LoVo (cell line): ENCODE measurements at regions not wholly inside any gene's neighbourhood (a gene's known extent, or its start where the extent isn't known, plus 50 kb on each side); places are given as distances from the start of the nearest gene placed in this dataset.

ENCODE experiments used
- DNase-seq: peaks from one replicate; pipeline ENCODE4 v3.0.0-alpha.2; 2016; ENCODE audit warnings: low spot score

DNA sequence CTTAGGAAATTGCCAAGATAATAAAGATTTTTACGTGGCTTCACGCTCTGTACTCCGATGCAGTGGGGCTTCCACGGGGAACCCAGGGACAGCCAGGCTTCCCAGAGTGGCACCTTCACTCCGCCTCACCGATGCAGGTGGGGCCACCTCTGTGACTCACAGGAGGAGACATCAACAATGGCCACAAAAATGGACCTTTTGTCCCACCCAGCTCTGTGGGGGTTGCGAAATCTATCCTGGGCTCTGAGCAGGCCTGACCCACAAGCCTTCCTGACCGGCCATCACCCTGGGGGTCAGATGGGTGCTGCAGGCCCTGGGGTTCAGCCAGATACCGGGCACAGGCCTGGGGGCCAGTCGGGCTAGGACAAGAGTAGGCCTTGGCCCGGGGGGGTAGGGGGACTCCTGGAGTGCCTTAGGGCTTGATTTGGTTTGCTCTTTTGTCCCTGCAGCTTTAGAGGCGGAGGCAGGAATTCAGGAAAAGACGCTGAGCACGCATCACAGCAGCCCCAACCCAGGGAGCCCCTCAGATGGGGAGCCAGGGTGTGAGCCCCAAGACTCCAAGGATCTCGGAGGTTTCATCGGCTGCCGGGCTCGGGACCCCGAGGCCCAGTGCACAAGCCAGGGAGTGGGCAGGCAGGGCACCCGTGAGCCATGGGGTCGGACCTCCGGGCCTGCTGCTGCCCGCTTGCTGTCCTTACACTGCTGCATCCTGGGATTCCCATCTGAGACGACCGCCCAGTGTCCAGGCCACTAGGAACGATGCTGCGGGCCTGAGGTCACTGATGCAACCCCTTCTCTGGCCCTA is 136.5 kb upstream of the NKX1-1 start:
- DNase-seq = no peak

DNA sequence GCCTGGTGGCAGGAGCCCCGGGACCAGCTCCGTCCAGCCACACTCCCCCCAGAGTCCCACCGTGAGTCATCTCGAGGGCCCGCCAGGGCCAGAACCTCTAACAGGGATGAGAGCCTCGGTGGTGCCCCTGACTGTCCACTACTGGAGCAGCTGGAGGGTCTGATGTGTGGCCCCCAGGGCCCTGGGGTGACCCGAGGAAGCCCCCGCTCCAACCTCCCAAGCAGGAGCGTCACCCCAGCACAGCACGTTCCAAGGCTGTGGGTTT is 135.9 kb upstream of the NKX1-1 start:
- no peak for DNase-seq

DNA sequence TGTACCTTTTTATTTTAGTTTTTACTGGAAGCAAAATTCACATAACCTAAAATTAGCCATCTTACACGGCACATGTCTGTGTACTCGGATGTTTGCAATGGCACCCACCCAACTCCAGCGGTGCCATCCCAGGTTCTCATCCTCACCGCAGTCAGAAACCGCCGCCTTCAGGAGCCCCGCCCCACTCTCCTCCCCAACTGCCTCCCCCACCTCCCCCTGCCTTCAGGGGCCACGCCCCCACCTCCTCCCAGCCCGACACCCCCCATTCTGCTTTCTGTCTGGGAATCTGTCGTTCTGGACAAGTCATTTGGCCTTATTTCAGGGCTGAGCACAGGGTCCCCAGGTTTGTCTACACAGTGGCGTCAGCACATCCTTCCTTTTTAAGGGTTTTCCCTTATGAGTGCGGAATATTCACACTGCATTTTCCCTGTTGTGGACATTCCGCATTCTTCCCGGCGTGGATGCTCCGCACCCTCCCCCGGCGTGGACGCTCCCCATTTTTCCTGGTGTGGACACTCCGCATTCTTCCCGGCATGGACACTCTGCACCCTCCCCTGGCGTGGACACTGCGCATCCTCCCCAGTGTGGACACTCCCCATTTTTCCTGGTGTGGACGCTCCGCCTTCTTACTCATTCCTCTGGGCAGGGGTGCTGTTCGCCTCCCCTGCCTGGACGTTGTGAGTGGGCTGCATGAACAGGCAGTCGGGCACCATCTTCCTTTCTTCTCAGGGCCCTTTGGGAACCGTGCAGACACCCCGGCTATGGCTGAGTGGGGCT is 135.4 kb upstream of the NKX1-1 start:
- DNase-seq = no peak

DNA sequence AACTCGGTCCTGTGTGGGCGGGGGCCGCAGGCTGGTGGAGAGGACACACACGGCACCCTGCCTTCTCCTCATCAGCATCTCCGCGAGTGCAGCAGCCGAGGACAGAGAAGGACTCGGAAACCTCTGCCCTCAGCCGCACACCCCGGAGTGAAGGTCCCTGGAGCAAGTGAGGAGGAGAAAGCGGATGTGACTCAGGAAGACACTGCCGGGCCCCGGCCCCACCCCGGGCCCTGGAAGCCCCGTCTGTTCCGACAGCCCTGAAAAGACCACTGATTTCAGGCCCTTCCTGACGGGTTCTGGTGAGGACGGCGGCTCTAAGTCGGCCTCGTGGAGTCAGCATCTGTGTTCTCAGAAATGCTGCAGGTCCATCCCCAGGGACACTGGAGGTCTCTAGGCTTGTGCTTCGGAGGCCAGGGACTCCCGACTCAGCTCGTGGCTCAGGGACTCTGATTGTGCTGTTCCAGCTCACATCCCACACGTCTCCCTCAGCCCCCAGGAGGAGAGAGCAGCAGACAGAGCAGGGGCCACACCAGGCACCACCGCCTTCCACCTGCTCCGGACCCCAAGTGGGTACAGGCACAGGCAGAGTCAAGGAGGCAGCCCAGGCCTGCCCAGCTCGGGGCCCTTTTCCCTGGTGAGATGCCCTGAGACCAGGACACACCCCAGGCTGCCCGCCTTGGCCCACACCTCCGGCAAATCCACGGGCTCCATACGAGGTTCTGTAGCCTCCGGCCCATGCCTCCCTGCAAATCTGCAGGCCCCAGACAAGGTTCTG is 134.5 kb upstream of the NKX1-1 start:
- DNase-seq = no peak

DNA sequence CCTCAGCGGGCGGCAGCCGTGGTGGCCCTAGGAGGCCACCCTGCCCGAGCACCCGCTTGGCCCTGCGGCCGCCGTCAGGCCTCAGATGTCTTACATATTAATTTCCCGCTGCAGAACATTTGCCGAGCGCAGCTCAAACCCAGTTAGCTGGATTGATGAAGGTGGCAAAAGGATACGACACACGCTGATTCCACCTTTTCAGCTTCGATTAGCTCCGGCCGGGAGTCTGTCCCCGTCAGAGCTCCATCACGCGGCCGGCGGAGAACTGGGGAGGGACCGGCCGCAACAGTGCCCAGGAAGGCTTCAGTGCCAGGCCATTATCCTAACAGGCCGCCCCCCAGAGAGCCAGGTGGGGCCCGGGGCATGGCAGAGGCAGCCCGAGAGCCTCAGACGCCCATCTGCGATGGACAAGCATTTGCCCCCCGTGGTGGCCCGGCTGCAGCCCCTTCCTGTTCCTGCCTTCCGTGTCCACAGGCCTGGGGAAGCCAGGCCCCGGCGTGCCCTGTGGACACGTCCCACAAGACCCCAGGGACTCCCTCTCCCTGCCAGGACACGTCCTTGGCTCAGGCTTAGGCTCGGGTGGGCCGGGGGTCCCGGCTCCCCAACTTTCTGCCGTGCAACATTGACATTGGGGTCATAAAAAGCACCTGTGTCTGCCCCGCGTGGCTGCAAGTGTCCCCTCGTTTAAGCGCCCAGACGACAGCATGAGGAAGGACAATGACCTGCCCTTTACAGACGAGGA is 133.8 kb upstream of the NKX1-1 start:
- no peak for DNase-seq

DNA sequence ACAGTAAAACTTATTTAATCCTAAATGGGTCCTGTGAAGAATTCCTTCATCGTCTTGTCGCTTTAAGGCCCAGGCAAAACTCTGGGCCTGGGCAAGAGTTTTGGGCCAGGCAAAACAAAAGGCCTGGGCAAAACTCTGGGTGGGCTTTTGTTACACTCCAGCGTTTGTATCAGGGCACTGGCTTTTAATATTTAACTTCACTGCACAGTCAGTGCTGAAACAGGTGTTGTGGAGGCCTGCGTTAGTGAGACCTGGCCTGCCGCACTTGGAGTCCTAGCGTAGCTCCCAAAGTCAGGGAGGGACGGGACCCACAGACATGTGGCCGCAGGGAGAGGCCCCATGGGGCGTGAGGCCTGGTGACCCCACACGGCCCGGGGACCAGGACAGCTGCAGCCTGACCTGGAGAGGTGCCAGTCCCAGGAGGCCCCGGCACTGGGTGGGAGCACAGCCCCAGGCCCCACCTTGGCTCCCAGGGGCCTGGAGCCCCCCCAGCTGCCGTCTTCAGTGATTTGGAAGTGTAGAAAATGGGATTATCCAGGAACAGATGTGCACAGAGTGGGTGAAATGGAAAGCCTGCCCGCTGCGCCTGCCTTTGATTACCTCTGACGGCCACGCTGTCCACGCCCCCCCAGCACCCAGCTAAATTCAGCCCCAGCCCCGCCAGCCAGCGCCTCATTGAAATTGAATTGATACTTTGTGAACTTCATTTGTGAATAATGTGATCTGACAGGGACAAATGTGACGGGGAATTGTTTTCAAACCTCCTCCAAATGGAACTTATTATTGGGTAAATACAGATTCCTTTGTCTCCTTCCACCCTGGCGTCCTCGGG is 132.9 kb upstream of the NKX1-1 start:
- no peak for DNase-seq

DNA sequence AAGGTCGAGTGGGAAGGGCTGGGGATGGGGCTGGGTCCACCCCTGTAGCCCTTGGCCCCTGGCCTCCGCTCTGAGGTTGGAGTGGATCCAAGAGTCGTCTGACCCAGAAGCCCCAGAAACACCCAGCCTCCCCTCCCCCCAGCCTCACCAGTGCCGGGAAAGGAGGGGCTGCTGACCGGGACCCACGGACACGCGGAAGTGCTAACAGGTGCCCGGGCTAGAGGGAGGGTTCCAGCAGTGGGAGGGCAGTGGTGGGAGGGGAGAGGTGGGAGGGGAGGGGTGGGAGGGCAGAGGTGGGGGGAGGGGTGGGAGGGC is 131.8 kb upstream of the NKX1-1 start:
- DNase-seq = no peak

DNA sequence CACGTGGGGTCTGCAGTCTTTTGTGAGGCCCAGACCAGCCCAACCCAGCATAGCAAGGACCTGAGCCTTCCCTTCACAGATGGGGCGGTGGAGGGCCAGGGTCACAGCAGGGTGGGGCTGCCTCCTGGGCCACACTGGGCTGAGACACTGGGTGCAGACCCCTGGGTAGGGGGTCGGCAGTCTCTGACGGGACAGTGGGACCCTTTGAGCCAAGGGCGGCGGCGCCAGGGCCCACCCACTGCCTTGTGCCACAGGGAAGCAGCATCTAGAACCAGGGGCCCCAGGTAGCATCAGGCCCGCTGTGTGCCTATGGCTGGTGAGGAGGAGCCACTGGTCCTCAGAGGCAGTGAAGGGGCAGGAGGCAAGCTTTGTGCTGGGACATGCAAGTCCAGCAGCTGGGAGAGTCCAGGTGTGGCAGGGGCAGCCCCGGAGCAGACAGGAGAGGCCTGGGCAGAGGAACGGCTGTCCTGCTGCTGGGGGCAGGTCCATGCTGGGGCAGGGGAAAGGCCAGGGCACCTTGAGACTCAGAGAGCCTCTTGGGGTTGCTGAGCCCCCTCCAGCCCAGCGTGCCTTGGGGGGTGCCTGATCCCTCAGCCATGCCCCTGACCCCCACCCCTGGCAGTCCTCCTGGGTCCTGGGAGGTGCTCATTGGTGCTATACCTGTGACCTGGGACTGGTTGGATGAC is 131.3 kb upstream of the NKX1-1 start:
- no peak for DNase-seq

DNA sequence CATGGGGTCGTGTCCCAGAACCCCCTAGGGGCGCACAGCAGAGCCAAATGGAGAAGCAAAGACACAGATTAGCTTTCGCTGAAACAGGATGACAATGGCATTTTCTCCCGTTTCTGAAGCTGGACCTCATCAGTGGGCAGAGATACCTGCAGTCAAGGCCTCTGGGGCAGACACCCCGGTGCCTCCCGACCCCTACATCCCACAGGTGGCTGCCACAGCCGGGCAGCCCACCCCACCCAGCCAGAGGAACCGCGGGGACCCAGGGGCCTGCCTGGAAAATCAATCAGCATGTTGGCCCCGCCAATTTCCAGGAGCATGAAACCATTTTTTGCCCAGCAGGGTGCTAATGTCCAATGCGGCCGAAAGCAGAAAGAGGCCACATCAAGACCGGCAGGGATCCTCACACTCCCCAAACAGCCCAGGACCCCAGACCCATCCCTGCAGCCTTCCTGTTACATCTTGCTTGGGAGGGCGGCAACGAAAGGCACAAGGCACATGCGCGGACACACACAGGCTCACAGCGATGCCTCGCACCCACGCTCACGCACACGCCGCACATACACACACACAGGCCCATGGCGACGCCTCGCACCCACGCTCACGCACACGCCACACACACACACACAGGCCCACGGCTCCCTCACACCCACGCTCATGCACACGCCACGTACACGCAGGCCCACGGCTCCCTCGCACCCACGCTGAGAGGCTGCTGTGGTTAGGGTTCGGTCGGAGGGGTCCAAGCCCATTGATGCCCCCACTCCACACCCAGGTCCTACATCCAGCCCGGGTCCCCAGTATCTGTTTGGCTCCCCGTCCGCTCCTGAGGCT is 130.6 kb upstream of the NKX1-1 start:
- DNase-seq = no peak

DNA sequence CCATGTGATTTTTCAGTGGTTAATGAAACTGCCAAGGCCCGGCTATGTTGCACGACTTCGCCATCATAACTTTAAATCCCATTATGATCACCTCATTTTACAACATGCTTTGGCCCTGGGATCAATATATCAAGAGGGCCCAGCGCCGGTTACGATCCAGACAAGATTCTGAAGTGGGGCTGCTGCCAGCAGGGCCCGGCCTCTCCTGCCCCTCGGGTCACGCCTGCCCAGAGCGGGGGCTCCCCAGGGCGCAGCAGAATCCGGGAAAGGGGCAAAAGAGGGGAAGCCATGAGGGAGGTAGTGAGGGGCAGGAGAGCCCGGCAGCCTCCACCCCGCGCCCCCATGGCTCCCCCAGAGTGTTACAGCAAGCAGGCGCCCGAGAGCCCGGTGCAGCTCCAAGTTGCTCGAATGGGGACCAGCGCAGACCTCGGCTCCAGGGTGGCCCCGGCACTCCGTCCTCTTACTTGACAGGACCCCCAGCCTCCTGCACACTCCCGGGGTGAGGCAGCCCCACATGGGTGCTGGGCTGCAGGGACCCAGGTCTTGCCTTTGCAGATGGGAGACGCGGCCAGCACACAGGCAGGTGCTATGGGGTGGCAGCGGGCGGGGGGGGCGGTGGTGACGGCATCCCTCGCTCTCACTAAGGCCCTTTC is 129.8 kb upstream of the NKX1-1 start:
- DNase-seq = no peak

DNA sequence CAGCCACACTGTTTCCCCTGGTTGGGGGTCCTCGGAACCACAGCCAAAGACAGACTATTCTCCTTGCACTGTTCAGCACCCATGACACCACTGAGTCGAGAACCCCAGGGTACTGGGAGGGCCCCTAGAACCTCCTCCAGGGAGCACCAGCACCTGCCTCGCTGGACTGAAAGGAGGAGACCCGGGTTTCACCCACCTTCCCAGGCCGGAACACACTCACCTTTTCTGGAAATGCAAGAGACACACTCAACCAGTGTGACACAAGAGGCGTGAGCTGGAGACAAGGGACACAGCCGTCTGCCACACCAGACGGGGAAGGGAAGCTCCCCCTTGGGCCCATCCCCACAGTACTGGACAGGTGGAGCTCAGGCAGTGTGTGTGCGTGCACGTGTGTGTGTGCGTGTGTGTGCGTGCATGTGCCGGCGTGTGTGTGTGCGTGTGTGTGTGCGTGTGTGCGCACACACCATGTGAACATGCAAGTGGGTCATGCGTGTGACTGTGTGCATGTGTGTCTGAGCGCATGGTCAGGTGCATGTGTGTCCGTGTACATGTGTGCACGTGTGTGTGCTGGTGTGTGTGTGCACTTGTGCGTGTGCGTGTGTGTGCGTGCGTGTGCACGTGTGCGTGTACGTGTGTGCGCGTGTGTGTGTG is 128.8 kb upstream of the NKX1-1 start:
- DNase-seq = no peak

DNA sequence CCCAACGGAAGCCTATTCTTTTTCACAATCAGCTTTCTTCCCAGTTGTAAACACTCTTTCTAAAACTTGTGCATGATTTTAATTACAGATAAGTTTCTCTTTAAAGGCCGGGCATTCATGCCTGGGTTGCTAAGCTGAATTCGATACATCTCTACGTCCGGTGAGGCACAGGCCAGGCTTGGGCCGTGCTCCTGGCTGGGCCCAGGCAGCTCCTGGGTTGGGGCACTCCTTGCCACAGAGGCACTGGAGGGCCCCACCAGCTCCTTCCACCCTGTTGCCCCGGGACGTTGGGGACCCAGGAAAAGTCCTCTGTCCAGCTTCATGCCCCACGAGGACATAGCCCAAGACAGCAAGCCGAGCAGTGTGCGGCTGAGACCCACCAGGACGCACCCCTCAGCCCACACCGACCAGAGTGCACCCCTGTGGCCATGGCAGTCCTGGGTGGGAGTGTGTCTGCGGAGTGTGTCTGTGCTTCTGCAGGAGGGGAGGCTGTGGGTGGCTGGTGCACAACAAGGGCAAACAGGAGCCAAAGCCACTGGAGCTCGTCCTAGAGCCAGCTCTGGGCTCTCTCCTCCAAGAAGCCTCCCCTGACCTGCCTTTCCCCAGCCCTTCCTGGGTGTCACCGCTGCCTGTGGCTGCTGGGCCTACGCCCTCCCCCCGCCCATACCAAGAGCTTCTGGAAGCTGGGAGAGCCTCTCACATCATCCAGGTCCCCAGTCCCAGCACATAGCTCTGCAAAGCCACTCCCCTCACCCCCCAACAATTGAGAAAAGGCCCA is 128.0 kb upstream of the NKX1-1 start:
- DNase-seq = no peak

DNA sequence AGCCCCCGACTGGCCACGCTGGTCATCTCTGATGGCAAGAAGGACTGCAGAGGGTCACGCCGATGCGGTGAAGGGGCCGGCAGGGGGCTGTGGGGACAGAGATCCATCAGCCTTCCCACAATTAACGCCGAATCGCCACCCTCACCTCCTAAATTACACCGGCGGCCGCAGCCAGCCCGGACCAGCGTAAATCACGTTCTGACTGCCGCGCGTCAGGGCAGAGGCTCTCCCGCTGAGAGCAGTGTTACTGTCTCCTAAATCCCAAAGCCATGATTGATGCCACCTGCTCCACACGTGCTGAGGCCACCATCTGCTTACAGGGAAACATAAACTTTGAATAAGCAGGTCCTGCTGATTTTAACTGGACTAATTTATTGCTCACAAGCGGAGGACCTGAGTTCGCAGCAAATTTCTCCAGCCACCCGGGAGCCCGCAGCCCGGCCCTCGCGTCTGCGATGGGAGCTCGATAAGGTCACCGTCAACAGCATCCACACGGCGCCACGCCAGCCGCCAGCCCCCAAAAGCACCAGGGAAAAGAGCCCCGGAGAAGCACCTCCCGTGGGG is 127.3 kb upstream of the NKX1-1 start:
- no peak for DNase-seq

DNA sequence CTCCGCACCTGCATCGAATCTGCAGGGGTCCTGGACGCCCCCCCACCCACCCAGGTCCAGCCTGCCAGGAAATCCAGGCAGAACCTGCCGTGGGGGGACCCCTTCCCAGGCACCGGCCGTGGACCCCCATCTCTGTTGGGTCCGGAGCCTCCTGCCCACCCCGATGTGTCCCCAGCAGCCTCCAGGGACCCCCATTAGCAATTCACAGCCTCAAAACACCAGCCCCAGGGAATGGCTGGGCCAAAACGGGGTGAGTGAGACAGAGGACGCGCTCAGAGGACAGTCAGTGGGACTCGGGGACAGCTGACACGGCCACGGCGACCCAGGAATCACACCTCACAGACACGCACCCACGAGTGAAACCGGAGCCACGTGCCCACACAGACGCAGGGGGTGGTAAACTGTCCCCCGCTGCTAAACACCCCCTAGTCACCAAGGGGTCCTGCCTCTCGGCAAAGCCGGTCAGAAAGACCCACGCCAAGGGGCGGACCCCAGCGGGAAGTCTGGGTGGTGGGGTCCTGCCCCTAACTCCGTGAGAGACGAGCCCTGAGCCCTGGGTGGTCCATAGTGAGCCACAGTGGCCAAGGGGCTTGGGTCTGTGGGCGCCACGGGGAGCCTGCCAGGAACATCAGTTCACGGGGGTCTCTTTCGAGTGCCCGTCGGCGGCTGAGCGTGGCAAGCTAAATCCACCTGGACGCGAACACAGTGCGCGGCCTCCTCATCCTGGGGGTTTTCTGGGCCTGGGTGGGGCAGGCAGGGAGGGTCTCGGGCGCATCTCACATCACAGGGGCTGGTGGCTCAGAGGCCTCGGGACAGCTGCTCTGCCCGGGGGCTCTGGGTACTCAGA is 126.5 kb upstream of the NKX1-1 start:
- DNase-seq = no peak

DNA sequence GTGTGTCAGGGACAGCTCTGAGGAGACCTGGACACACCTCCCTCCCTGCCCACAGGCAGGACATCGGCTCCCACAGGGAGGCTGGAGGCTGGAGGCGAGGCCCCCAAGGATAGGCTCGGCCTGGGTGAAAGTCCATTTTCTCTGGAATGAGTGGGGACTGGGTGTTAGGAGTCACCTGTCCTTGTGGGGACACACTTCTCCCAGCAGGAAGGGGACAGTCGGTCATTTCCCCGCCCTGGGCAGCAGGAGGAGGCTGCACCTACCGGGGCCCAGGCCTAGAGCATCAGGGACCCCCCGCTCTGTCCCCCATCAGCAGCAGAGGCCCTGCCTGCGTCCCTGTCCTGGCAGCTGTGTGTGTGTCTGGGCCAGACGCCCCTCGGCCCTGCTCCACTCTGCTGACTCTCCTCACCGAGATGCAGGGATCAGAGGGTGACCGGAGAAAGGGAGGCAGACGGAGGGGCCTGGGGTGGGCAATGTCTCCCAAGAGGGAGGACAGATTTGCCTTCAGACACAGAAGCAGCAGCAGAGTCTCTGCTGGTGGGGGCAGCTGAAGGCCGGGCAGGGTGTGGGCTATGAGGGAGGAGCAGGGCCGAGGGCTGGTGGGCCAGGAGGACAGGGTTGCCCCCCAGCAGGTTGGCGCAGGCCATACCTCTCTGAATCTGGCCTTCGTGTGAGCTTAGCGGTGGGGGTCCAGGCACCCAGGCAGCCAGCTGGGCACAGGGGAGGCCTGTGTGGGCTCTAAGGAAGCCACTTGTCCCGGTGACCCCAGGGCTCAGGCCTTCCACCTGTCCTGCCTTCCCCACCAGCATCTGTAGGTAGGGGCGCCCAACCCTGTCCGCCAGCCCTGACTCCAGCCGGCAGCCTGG is 125.7 kb upstream of the NKX1-1 start:
- DNase-seq = no peak

DNA sequence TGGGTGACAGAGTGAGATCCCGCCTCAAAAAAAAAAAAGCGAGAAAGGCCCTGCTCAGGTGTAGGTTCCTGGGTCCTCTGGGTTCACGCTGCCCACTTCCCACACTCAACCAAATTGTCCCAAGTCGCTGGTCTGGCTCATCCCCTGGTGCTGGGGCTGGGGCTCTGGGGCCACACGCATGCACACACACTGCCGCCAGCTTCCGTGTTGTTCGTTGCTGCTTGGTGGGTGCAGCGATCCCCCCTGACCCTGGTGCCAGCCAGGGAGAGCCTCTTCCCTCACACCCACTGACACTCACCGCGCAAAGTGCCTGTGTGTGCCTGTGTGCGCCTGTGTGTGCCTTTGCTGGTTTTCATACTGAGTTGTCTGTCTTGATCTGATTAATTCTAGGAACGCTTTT is 124.1 kb upstream of the NKX1-1 start:
- DNase-seq = no peak
